Body of pancreas (tissue), 4 donors: ENCODE measurements at regions not wholly inside any gene's neighbourhood (a gene's known extent, or its start where the extent isn't known, plus 50 kb on each side); places are given as distances from the start of the nearest gene placed in this dataset.

Experiments used
- ATAC-seq: fragments of 150-250 bp; one replicate; pipeline ENCODE4 v1.9.1; 2016
- DNase-seq, 4 donors: peaks; one replicate each; pipeline ENCODE4 v3.0.0-alpha.2; 2019
- H3K27ac ChIP-seq, 4 donors: fragments of 200-600 bp; sonication (generic); 1 replicate in 3 of 4; 2 replicates in 1 of 4; pipeline versions ENCODE4 v1.5.1 to v1.6.1; 2016 to 2019; ENCODE audit warnings: mild to moderate bottlenecking in 1 of 4, mixed read lengths in 1 of 4, moderate library complexity in 1 of 4
- H3K27me3 ChIP-seq, 2 donors: fragments of 200-600 bp; sonication (generic); one replicate each; pipeline ENCODE4 v1.6.0; 2016; ENCODE audit warnings: mild to moderate bottlenecking in 1 of 2
- H3K36me3 ChIP-seq, 2 donors: fragments of 200-600 bp; sonication (generic); replicated peaks in 1 of 2; 2 replicates each; pipeline ENCODE4 v1.5.1; 2016; ENCODE audit warnings: low read depth in 2 of 2; ENCODE audit not compliant: insufficient read depth in 1 of 2
- H3K4me1 ChIP-seq: fragments of 200-600 bp; sonication (generic); one replicate; pipeline ENCODE4 v1.6.0; 2016
- H3K4me3 ChIP-seq, 2 donors: fragments of 200-600 bp; sonication (generic); 1 replicate in 1 of 2; 2 replicates in 1 of 2; pipeline ENCODE4 v1.5.1; 2016 to 2019
- H3K9me3 ChIP-seq, 3 donors: fragments of 200-600 bp; sonication (generic); 1 replicate in 2 of 3; 2 replicates in 1 of 3; pipeline ENCODE4 v1.5.1; 2016
- POLR2A ChIP-seq, 3 donors: fragments of 450-650 bp; IDR thresholded peaks; one replicate each; pipeline ENCODE4 v1.6.1; 2016; ENCODE audit warnings: antibody characterized with exemption in 3 of 3, mild to moderate bottlenecking in 2 of 3
- WGBS, 2 donors: methylation state at CpG; one replicate each; pipeline ENCODE4 v1.1.5; 2017; 5-methylcytosine and 5-hydroxymethylcytosine counted together
- intact Hi-C: fragments of 100-400 bp; cut with DNase I; formaldehyde crosslinking; loops from one replicate; pipeline ENCODE4 v1.15.1; 2023
- TF ChIP-seq, protein P1 (sequence below), 7 experiments: fragments of 450-650 bp in 4 of 7; fragments of 200-600 bp in 3 of 7; sonication (generic) in 3 of 7; IDR thresholded peaks; one replicate each; pipeline ENCODE4 v1.5.1; 2016 to 2019; ENCODE audit warnings: antibody characterized with exemption in 7 of 7

- TF ChIP-seq POLR2A (IDR thresholded peaks at IDR 0.05): no peak
- ATAC-seq: no peak
- 68 to 76% methylated on average over 3 of the region's 3 CpGs for WGBS, 2 donors
- no peaks in the 10 kb centered on the region for H3K4me1 ChIP-seq
- no peaks in the 10 kb centered on the region for H3K36me3 ChIP-seq
- no peak overlapping the region for H3K4me3 ChIP-seq
- H3K9me3 ChIP-seq: no peaks in the 10 kb centered on the region
- intact Hi-C loops: no loop called here
- H3K27me3 ChIP-seq: no peaks in the 10 kb centered on the region
- DNase-seq: no peak
- H3K27ac ChIP-seq: no peak overlapping the region
Observed at GRCh38 chr18:45136381-45137086, 455.8 kb downstream of the SETBP1 start.

DNA sequence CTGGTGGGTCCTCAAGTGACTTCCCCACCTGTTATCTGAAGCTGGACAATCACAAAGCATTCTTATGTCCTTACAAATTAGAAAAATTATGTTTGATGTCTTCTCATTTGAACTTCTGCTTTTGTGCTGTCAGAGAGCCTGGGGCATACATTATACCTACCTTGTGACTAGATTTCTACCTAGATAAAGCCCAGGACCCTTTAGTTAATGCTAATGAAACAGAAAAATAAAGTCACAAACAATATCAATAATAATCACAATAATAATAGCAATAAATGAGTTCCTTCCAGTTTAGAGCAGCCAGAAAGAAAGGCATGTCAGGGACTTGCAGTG, 456.4 kb downstream of the SETBP1 start:
- Histone ChIP-seq H3K27ac (no peak overlapping the region), H3K36me3 (no peaks in the 10 kb centered on the region), H3K9me3 (no peaks in the 10 kb centered on the region), H3K27me3 (no peaks in the 10 kb centered on the region), H3K4me1 (no peaks in the 10 kb centered on the region), H3K4me3 (no peak overlapping the region)
- TF ChIP-seq, protein P1, sequence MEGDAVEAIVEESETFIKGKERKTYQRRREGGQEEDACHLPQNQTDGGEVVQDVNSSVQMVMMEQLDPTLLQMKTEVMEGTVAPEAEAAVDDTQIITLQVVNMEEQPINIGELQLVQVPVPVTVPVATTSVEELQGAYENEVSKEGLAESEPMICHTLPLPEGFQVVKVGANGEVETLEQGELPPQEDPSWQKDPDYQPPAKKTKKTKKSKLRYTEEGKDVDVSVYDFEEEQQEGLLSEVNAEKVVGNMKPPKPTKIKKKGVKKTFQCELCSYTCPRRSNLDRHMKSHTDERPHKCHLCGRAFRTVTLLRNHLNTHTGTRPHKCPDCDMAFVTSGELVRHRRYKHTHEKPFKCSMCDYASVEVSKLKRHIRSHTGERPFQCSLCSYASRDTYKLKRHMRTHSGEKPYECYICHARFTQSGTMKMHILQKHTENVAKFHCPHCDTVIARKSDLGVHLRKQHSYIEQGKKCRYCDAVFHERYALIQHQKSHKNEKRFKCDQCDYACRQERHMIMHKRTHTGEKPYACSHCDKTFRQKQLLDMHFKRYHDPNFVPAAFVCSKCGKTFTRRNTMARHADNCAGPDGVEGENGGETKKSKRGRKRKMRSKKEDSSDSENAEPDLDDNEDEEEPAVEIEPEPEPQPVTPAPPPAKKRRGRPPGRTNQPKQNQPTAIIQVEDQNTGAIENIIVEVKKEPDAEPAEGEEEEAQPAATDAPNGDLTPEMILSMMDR (IDR thresholded peaks at IDR 0.05): no peak
- no peak for TF ChIP-seq POLR2A (IDR thresholded peaks at IDR 0.05)
- intact Hi-C loops: no loop called here
- ATAC-seq: no peak
- DNase-seq: no peak

- no peak for DNase-seq
- WGBS, 2 donors: 92 to 95% methylated on average over 4 of the region's 4 CpGs
- ATAC-seq: no peak
Observed at GRCh38 chr18:45139478-45139877, 458.8 kb downstream of the SETBP1 start.

DNA sequence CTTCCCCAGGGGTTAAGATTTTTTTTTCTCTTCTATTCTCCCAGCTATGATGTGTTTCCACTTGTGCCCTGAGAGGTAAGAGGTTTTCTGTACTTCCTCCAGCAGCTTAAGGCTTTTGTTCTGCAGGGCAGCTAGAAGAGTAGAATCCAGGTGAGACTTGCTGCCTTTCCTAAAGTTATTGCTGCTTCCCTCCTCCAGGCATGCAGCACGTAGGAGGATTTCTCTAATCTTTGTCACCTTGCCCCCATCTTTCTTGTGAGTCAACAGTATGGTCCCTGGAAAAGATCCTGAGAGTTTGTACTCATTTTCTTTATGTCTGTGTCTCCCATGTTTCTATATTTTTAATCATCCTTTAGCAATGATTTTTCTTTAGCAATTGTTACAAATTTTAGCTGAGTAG, 462.2 kb downstream of the SETBP1 start:
- H3K36me3 ChIP-seq: no peaks in the 10 kb centered on the region
- no peaks in the 10 kb centered on the region for H3K27me3 ChIP-seq
- intact Hi-C loops: no loop called here
- no peaks in the 10 kb centered on the region for H3K9me3 ChIP-seq
- no peak overlapping the region for H3K27ac ChIP-seq
- H3K4me1 ChIP-seq: no peaks in the 10 kb centered on the region
- H3K4me3 ChIP-seq: no peak overlapping the region
- ATAC-seq: no peak
- TF ChIP-seq, protein P1 (IDR thresholded peaks at IDR 0.05): no peak
- no peak for TF ChIP-seq POLR2A (IDR thresholded peaks at IDR 0.05)
- WGBS, 2 donors: 70 to 94% methylated on average over 1 of the region's 1 CpG
- no peak for DNase-seq

More at GRCh38 chr18:45139478-45139877, 458.8 kb downstream of the SETBP1 start:
- Histone ChIP-seq H3K9me3 (no peaks in the 10 kb centered on the region), H3K27ac (no peak overlapping the region), H3K36me3 (no peaks in the 10 kb centered on the region), H3K4me1 (no peaks in the 10 kb centered on the region), H3K4me3 (no peak overlapping the region), H3K27me3 (no peaks in the 10 kb centered on the region)
- intact Hi-C loops: no loop called here
- TF ChIP-seq, protein P1 (IDR thresholded peaks at IDR 0.05): no peak
- TF ChIP-seq POLR2A (IDR thresholded peaks at IDR 0.05): no peak

DNA sequence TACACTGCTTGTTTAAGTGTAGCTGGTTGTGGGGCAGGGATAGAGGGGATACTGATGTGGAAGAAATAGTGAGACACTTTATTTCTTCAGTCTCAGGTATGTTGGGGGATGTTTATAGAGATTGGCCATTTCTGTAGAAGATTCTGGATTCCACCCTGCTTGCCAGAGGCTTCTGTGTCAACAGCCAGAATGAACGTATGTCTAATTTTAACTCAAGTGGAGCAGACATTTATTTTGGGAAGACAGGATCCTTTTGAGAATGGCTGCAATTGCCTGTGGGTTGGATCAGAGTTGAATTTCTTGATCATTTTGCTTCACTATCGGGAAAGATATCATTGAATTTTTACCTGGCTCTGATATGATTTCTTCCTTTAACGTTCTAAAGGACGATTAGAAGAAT, 465.6 kb upstream of the SLC14A2 start:
- Histone ChIP-seq H3K9me3 (no peaks in the 10 kb centered on the region), H3K27ac (no peak overlapping the region), H3K27me3 (no peaks in the 10 kb centered on the region), H3K4me3 (no peak overlapping the region), H3K4me1 (no peaks in the 10 kb centered on the region), H3K36me3 (no peaks in the 10 kb centered on the region)
- ATAC-seq (no peak), DNase-seq (no peak)
- intact Hi-C loops: no loop called here
- TF ChIP-seq POLR2A (IDR thresholded peaks at IDR 0.05): no peak
- TF ChIP-seq, protein P1 (IDR thresholded peaks at IDR 0.05): no peak
- 77 to 84% methylated on average over 4 of the region's 4 CpGs for WGBS, 2 donors
